ENCODE measurements at regions not wholly inside any gene's neighbourhood (a gene's known extent, or its start where the extent isn't known, plus 50 kb on each side); places are given as distances from the start of the nearest gene placed in this dataset.

GRCh38 chr11:44488165-44488965 lies 77.1 kb upstream of the CD82 start:
- Histone ChIP-seq H3K9me2 (ENCODE audit: insufficient read depth) (no peaks in the 10 kb centered on the region), H2AFZ (no peak overlapping the region), H3K9ac (no peak overlapping the region), H3K79me2 (ENCODE audit: insufficient read depth) (no peaks in the 10 kb centered on the region), H3K27ac (no peak overlapping the region), H3K36me3 (ENCODE audit: low read depth) (no peaks in the 10 kb centered on the region), H3F3A (ENCODE audit: insufficient read depth) (no peaks in the 10 kb centered on the region), H3K4me3 (no peak overlapping the region), H3K27me3 (replicated peaks; ENCODE audit: insufficient read depth) (peaks cover 25% of the 10 kb centered on the region; the same call in 1 of the 2 replicates), H4K20me1 (ENCODE audit: insufficient read depth) (no peaks in the 10 kb centered on the region), H3K9me3 (ENCODE audit: low read depth) (no peaks in the 10 kb centered on the region), H3K4me2 (ENCODE audit: unreplicated experiment) (no peak overlapping the region), H3K4me1 (ENCODE audit: insufficient read depth) (no peaks in the 10 kb centered on the region)
- no peak for DNase-seq
- TF ChIP-seq EZH2 (IDR thresholded peaks at IDR 0.05; ENCODE audit: insufficient read depth, poor library complexity, severe bottlenecking) (no peak), EZH2phosphoT487 (IDR thresholded peaks at IDR 0.05; ENCODE audit: insufficient read depth, low read depth) (no peak)
- in situ Hi-C loops (cut with MboI): no loop called here
- 12 to 20% methylated on average over 5 to 8 of the region's 8 CpGs for WGBS, 2 experiments (ENCODE audit: low coverage in 1 of 2, low lambda C conversion rate in 2 of 2, missing lambda C conversion rate in 2 of 2)

- Histone ChIP-seq H2AFZ (no peak overlapping the region), H3K27ac (no peak overlapping the region), H3K36me3 (ENCODE audit: low read depth) (no peaks in the 10 kb centered on the region), H3F3A (ENCODE audit: insufficient read depth) (no peaks in the 10 kb centered on the region), H3K27me3 (replicated peaks; ENCODE audit: insufficient read depth) (peaks cover 38% of the 10 kb centered on the region), H3K9ac (no peak overlapping the region), H3K4me3 (no peak overlapping the region), H3K4me2 (ENCODE audit: unreplicated experiment) (no peak overlapping the region), H4K20me1 (ENCODE audit: insufficient read depth) (no peaks in the 10 kb centered on the region), H3K4me1 (ENCODE audit: insufficient read depth) (no peaks in the 10 kb centered on the region), H3K9me3 (ENCODE audit: low read depth) (no peaks in the 10 kb centered on the region), H3K9me2 (ENCODE audit: insufficient read depth) (no peaks in the 10 kb centered on the region), H3K79me2 (ENCODE audit: insufficient read depth) (no peaks in the 10 kb centered on the region)
- TF ChIP-seq EZH2phosphoT487 (IDR thresholded peaks at IDR 0.05; ENCODE audit: insufficient read depth, low read depth) (no peak), EZH2 (IDR thresholded peaks at IDR 0.05; ENCODE audit: insufficient read depth, poor library complexity, severe bottlenecking) (no peak)
- no peak for DNase-seq
- in situ Hi-C loops (cut with MboI): no loop called here
Measured at GRCh38 chr11:44493383-44493782, 72.1 kb upstream of the CD82 start.

GRCh38 chr11:44493930-44494329 lies 71.5 kb upstream of the CD82 start:
- H3F3A ChIP-seq (ENCODE audit: insufficient read depth): no peaks in the 10 kb centered on the region
- WGBS, 2 experiments (ENCODE audit: low coverage in 1 of 2, low lambda C conversion rate in 2 of 2, missing lambda C conversion rate in 2 of 2): 12 to 18% methylated on average over 1 of the region's 1 CpG
- no peaks in the 10 kb centered on the region for H3K36me3 ChIP-seq (ENCODE audit: low read depth)
- H3K9me2 ChIP-seq (ENCODE audit: insufficient read depth): no peaks in the 10 kb centered on the region
- no peak for TF ChIP-seq EZH2 (IDR thresholded peaks at IDR 0.05; ENCODE audit: insufficient read depth, poor library complexity, severe bottlenecking)
- no peak for TF ChIP-seq EZH2phosphoT487 (IDR thresholded peaks at IDR 0.05; ENCODE audit: insufficient read depth, low read depth)
- no peak overlapping the region for H3K9ac ChIP-seq
- no peaks in the 10 kb centered on the region for H4K20me1 ChIP-seq (ENCODE audit: insufficient read depth)
- no peak overlapping the region for H3K4me3 ChIP-seq
- peaks cover 43% of the 10 kb centered on the region for H3K27me3 ChIP-seq (replicated peaks; ENCODE audit: insufficient read depth)
- no peaks in the 10 kb centered on the region for H3K9me3 ChIP-seq (ENCODE audit: low read depth)
- no peak overlapping the region for H2AFZ ChIP-seq
- H3K27ac ChIP-seq: no peak overlapping the region
- DNase-seq: no peak
- H3K79me2 ChIP-seq (ENCODE audit: insufficient read depth): no peaks in the 10 kb centered on the region
- in situ Hi-C loops (cut with MboI): no loop called here
- H3K4me2 ChIP-seq (ENCODE audit: unreplicated experiment): no peak overlapping the region
- no peaks in the 10 kb centered on the region for H3K4me1 ChIP-seq (ENCODE audit: insufficient read depth)

GRCh38 chr11:44494785-44495184 lies 70.7 kb upstream of the CD82 start:
- Histone ChIP-seq H3K27me3 (replicated peaks; ENCODE audit: insufficient read depth) (peaks cover 49% of the 10 kb centered on the region), H3K4me2 (ENCODE audit: unreplicated experiment) (no peak overlapping the region), H3K9me2 (ENCODE audit: insufficient read depth) (no peaks in the 10 kb centered on the region), H3K79me2 (ENCODE audit: insufficient read depth) (no peaks in the 10 kb centered on the region), H3K4me3 (no peak overlapping the region), H3K9ac (no peak overlapping the region), H3K36me3 (ENCODE audit: low read depth) (no peaks in the 10 kb centered on the region), H2AFZ (no peak overlapping the region), H3K9me3 (ENCODE audit: low read depth) (no peaks in the 10 kb centered on the region), H3K27ac (no peak overlapping the region), H3K4me1 (ENCODE audit: insufficient read depth) (no peaks in the 10 kb centered on the region), H3F3A (ENCODE audit: insufficient read depth) (no peaks in the 10 kb centered on the region), H4K20me1 (ENCODE audit: insufficient read depth) (no peaks in the 10 kb centered on the region)
- in situ Hi-C loops (cut with MboI): no loop called here
- 11 to 21% methylated on average over 2 of the region's 2 CpGs for WGBS, 2 experiments (ENCODE audit: low coverage in 1 of 2, low lambda C conversion rate in 2 of 2, missing lambda C conversion rate in 2 of 2)
- no peak for DNase-seq
- TF ChIP-seq EZH2phosphoT487 (IDR thresholded peaks at IDR 0.05; ENCODE audit: insufficient read depth, low read depth) (no peak), EZH2 (IDR thresholded peaks at IDR 0.05; ENCODE audit: insufficient read depth, poor library complexity, severe bottlenecking) (no peak)

All from GM23248 (cell line).